Upper lobe of left lung (tissue), 4 donors: ENCODE measurements at regions not wholly inside any gene's neighbourhood (a gene's known extent, or its start where the extent isn't known, plus 50 kb on each side); places are given as distances from the start of the nearest gene placed in this dataset.
"Not testable (repeated sequence)": the region's sequence is repeated elsewhere in the genome, so short reads cannot be mapped to it uniquely, and the experiment has no call there.

Experiments used
- EP300 ChIP-seq, 4 donors: sonication (generic); formaldehyde crosslinking; IDR thresholded peaks; one replicate each; pipeline ENCODE4 v1.5.1; 2017; ENCODE audit warnings: antibody characterized with exemption in 4 of 4, control low read depth in 2 of 4
- POLR2A ChIP-seq, 4 donors: fragments of 450-650 bp; IDR thresholded peaks; one replicate each; pipeline ENCODE4 v1.5.1; 2016 to 2017; ENCODE audit warnings: antibody characterized with exemption in 4 of 4, mild to moderate bottlenecking in 2 of 4
- POLR2AphosphoS5 ChIP-seq, 2 donors: sonication (generic); formaldehyde crosslinking; IDR thresholded peaks; one replicate each; pipeline ENCODE4 v1.5.1; 2017; ENCODE audit warnings: antibody characterized with exemption in 2 of 2
- TF ChIP-seq, protein P1 (sequence below), 6 experiments: fragments of 450-650 bp in 4 of 6; fragments of 200-600 bp in 2 of 6; sonication (generic) in 2 of 6; IDR thresholded peaks; one replicate each; pipeline ENCODE4 v1.5.1; 2016 to 2019; ENCODE audit warnings: antibody characterized with exemption in 6 of 6

DNA sequence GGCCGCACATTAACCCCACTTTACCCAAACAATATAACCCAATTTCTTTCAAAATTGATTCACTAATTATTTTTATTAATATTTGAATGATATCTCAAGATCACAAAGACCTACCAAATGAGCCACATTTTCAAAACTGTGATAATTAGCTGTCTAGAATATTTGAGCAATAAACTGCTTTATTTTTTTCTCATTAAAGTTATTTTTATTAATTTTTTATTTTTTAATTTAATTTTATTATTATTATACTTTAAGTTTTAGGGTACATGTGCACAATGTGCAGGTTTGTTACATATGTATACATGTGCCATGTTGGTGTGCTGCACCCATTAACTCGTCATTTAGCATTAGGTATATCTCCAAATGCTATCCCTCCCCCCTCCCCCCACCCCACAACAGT is 489.8 kb upstream of the TECRL start:
- TF ChIP-seq, protein P1, sequence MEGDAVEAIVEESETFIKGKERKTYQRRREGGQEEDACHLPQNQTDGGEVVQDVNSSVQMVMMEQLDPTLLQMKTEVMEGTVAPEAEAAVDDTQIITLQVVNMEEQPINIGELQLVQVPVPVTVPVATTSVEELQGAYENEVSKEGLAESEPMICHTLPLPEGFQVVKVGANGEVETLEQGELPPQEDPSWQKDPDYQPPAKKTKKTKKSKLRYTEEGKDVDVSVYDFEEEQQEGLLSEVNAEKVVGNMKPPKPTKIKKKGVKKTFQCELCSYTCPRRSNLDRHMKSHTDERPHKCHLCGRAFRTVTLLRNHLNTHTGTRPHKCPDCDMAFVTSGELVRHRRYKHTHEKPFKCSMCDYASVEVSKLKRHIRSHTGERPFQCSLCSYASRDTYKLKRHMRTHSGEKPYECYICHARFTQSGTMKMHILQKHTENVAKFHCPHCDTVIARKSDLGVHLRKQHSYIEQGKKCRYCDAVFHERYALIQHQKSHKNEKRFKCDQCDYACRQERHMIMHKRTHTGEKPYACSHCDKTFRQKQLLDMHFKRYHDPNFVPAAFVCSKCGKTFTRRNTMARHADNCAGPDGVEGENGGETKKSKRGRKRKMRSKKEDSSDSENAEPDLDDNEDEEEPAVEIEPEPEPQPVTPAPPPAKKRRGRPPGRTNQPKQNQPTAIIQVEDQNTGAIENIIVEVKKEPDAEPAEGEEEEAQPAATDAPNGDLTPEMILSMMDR (IDR thresholded peaks at IDR 0.05): not testable (repeated sequence)
- not testable (repeated sequence) for TF ChIP-seq POLR2AphosphoS5, POLR2A, EP300 (IDR thresholded peaks at IDR 0.05)
